Stimulated activated CD8-positive, alpha-beta memory T cell treated with anti-CD3 and anti-CD28 coated beads, Interleukin-4, amount 100 ng/mL, for 24 hours (primary cell): ENCODE measurements at regions not wholly inside any gene's neighbourhood (a gene's known extent, or its start where the extent isn't known, plus 50 kb on each side); places are given as distances from the start of the nearest gene placed in this dataset.
"Not testable (repeated sequence)": the region's sequence is repeated elsewhere in the genome, so short reads cannot be mapped to it uniquely, and the experiment has no call there.

Source experiments
- DNase-seq: peaks from one replicate; pipeline ENCODE4 v3.0.0-alpha.2; 2020; ENCODE audit warnings: low read depth

DNA sequence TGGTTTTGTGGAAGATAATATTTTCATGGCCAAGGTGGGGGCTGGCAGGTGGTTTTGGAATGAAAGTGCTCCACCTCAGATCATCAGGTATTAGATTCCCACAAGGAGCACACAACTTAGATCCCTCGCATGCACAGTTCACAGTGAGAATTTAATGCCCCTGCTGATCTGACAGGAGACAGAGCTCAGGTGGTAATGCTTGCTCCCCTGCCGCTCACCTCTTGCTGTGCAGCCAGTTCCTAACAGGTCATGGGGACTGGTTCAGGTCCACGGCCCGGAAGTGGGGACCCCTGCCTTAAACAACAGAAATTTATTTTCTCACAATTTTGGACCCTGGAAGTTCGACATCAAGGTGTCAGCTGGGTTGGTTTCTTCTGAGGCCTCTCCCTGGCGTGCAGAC is 668.7 kb upstream of the ZNF608 start:
- DNase-seq, result no peak

DNA sequence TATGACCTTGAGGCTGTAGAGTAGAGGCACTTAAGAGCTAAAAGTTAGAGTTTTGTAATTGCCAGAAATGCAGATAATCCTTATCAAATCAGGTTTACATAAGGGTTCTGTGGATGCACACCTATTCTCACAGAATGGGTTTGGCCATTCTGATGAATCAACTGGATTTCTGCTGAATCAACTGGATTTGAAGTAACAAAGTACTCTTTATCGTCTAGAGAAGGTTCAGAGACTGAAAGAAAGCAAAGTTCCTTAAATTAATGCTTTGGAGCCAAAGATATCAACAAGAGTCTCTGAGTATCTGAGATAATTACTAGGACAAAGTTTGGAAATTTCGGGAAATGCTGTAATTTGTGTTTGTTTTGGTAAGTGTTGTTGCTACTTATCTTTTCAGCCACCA is 669.6 kb upstream of the ZNF608 start:
- DNase-seq, result no peak

DNA sequence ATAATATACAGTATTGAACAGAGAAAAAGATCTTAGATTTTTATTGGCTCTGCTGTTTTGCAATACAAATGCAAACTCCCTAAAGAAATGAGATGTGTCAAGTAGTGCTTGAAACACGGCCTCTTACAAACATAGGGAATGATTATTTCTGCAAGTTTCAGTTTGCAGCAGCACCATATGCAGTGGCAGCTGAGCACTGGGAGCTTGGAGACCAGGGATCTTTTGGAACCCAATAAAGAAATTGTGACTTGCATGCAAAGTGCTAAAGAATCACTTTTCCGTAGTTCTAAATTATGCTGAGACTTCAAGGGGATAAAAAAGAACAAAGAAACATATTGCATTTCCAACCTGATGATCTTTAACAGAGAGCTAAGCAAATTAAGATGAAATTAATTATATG is 674.6 kb upstream of the ZNF608 start:
- DNase-seq, result no peak

DNA sequence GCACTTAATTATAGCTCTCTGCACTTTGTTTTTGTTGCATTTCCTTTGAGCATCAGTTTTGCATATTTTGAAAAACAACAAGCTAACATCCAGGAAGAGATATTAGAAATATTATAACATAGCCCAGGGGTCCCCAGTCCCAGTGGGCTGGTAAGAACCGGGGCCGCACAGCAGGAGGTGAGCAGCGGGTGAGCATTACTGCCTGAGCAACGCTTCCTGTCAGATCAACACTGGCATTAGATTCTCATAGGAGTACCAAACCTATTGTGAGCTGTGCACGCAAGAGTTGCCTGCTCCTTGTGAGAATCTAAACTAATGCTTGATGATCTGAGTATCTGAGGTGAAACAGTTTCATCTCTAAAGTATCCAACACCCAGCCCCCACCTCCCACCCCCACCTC is 675.9 kb upstream of the ZNF608 start:
- no peak for DNase-seq

DNA sequence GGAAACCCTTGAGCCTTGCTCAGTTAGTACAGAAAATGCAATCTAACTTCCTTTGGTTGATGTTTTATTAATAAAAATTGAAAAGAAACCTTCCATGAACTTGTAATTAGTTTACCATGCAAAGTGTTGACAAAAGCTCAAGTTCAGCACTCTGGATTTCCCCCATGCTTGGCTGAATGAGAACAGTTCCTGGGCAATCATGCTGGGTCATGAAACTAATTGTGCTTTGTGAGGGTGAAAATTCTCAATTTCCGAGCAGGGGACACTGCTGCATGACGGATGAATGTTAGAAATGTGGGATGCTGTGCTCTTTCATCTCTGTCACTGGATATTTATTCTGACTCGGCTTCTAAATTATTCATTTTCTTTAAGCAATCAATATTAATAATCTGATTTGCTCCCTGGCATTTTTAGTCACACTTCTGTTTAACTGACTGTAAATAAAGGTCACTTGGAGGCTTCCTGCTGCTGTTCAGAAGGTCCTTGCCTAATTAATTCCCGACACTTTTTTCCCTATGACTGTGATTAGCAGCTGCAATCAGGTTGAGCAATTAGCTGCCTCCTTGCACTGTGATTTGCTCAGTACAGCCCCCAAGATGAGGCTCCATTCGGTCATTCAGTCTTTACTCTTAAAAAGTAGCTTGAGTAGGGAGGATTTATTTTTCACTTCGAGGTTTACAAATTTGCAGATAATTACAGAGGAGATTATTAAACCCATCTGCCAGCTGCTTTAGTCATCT is 678.1 kb upstream of the ZNF608 start:
- DNase-seq, result no peak

DNA sequence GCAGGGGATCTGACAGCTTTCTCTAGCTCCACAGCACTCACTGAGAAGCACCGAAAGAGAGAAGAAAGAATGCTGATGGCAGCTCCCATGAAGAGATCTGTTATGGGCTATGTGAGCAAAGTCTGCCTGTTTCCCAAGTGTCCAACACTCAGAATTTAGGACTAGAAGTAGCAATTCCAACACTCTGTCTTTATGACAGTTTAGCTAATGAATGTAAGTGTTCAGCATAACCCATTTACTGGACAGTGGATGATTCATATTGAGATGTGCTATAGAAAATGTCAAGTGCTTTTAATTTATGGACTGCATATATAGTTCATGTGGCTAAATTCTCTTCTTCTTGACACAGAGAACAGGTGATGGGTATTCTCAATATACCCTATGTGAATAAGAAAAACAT is 683.1 kb upstream of the ZNF608 start:
- no peak for DNase-seq

DNA sequence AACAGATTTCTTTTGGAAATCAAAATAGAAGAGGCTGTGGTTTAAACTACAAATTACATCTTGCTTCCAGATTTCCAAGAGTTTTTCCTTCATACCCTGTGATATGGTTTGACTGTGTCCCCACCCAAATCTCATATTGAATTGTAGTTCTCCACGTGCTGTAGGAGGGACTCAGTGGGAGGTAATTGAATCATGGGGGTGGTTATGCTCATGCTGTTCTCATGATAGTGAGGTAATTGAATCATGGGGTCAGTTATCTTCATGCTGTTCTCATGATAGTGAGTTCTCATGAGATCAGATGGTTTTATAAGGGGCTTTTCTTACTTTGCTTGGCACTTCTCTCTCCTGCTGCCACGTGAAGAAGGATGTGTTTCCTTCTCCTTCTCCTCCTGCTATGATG is 687.0 kb upstream of the ZNF608 start:
- DNase-seq, result no peak

DNA sequence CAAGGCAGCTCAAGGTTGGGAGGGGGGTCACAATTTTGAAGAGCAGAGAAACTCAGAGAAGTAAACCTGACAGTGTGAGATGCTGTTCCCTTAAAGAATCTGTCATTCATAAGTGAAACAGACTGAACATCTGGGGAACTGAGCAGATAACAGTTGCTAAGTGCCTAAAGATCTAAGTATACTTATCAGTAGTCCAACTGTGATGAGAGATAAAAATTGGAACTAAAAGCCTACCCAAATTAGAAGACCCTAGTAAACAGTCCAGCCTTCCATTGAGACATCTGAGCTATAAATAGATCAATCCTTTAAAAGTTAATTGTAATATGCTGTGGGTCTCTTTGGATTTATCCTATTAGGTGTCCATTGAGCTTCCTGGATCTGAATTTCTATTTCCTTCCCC is 692.8 kb upstream of the ZNF608 start:
- no peak for DNase-seq

DNA sequence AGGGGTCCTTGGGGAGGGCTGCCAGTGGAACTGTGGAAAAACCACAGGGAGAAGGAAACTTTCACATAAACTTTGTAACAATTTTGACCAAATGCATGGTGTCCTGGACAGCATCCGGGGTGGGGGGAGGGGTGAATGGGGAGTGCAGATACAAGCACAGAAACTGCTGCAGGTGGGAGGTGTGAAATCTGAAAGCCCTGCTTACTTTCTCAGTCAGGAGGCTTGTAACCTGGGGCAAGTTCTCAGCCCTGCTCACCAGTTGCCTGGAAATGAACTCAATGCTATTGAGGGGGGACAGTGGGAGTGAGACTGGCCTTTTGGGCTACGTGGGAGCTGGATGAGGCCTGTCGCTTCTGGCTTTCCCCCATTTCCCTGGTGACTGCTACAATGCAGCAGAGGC is 694.5 kb upstream of the ZNF608 start:
- DNase-seq, result no peak

DNA sequence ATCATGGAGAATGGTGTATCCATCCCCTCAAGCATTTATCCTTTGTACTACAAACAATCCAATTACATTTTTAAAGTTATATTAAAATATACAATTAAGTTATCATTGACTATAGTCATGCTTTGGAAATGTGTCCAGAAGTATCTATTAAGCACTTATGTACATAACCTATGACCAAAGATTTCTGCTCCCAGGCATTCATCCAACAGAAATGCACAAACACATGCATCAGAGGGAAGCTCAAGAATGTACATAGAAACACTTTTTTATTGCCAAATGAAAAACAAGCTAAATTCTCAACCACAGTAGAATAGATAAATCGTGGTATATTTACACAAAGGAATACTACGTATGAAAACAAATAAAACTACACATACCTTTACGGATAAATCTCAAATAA is 700.5 kb upstream of the ZNF608 start:
- DNase-seq, result no peak

DNA sequence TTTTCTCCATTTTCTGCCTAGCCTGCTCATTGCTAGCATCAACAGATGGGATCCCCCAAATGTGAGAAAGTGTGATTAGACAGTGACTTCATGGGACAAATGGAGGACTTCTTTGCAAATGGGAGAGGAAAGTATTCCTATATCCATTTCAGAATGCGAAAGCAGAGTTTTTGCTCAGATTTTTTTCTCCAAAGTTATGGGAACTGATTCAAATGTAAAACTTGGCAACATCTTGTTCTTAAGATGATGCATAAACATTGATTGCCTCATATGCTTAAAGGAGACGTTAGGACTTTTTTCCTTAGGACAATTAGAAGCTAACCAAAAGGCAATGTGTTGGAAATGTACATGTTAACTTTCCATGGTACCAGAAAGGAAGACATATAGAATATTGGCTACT is 704.3 kb upstream of the ZNF608 start:
- no peak for DNase-seq

DNA sequence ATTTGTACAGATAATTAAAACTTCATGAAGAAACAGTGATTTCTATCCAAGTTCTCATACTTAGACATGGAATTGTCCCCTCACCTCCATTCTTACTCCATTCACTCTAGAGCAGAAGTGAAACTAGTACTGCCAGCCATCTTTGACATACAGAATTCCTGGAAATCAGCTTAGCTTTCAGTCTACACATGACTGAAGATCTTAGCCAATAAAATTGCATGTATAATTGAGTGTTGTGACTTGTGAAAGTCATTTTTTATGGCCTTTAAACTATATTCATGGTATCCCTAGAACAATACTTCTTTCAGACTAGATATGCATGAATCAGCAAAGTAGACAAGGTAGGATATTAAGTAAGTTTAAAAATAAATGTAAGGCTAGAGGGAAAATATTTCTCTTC is 705.2 kb upstream of the ZNF608 start:
- DNase-seq, result no peak

DNA sequence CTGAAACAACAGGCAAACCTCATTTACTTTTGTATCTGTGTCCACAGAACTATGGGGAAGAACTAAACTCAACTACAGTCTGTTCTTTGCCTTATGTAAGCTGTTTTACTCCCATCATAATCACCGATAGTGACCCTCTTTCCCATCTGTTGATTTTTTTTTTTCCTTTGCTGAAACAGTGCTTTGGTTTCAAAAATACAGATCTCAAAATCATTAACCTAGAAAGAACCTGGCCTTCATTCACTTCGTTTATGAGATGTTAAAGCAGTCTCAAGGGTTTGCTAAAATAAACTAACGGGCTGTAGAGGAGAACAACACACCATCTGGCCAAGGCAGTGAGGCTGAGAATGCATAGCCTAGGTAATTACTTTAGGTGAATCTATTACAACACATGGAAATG is 706.6 kb upstream of the ZNF608 start:
- DNase-seq, result no peak

DNA sequence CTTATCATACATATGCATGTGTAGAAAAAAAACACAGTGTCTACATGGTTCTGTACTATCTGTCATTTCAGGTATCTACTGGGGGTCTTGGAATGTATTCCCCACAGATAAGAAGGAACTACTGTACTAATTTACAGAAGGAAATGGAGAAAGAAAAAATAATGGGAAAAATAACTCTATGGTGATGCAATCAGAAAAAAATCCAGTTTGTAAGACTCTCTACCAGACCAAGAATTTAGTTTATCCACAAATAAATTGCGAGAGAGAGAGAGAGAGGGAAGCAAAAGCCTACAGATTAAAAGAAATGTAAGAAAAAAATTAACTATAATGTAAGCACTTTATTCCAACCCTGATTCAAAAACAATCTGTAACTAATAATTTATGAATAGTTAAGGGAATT is 708.6 kb upstream of the ZNF608 start:
- no peak for DNase-seq

DNA sequence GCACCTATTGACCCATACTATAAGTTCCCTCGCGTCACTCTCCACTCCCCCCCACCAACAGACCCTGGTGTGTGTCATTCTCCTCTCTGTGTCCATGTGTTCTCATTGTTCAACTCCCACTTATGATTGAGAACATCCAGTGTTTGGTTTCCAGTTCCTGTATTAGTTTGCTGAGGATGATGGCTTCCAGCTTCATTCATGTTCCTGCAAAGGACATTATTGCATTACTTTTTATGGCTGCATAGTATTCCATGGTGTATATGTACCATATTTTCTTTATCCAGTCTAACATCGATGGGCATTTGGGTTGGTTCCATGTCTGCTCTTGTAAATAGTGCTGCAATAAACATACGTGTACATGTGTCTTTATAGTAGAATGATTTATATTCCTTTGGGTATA is 709.6 kb upstream of the ZNF608 start:
- DNase-seq, result not testable (repeated sequence)

DNA sequence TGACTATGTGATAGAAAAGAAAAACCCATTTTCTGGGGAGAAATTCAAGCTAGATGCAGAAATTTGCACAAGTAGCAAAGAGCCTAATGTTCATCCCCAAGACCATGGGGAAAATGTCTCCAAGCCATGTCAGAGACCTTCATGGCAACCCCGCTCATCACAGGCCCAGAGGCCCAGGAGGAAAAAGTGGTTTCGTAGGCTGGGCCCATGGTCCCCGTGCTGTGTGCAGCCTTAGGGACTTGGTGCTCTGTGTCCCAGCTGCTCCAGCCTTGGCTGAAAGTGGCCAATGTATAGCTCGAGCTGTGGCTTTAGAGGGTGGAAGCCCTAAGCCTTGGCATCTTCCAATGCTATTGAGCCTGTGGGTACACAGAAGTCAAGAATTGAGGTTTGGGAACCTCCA is 711.2 kb upstream of the ZNF608 start:
- no peak for DNase-seq

DNA sequence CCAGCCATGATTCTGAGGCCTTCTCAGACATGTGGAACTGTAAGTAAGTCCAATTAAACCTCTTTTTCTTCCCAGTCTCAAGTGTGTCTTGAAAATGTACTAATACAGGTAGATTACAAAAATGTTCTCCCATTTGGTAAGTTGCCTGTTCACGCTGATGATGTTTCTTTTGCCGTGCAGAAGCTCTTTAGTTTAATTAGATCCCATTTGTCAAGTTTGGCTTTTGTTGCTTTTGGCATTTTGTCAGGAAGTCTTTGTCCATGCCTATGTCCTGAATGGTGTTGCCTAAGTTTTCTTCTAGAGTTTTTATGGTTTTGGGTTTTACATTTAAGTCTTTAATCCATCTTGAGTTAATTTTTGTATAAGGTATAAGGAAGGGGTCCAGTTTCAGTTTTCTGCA is 712.5 kb upstream of the ZNF608 start:
- not testable (repeated sequence) for DNase-seq

DNA sequence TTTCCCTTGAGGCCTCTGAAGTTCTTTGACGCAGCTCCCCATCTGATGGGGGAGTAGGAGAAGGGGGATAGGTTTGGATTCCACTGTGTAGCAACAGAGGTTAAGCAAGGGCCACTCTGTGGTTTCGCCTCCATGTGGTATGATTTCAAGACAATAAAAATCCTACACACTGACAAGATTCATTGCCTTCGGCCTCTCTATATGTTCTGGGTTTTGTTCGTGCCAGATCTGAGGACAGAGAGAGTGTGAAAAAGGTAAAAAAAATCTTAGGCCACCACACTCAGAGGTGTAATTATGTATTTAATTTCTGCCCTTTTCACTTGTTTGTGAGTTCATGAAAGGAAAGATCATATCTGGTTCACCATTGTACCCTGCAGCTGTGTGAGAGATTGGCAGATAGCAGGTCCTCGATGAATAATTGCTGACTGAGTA is 715.2 kb upstream of the ZNF608 start:
- no peak for DNase-seq

DNA sequence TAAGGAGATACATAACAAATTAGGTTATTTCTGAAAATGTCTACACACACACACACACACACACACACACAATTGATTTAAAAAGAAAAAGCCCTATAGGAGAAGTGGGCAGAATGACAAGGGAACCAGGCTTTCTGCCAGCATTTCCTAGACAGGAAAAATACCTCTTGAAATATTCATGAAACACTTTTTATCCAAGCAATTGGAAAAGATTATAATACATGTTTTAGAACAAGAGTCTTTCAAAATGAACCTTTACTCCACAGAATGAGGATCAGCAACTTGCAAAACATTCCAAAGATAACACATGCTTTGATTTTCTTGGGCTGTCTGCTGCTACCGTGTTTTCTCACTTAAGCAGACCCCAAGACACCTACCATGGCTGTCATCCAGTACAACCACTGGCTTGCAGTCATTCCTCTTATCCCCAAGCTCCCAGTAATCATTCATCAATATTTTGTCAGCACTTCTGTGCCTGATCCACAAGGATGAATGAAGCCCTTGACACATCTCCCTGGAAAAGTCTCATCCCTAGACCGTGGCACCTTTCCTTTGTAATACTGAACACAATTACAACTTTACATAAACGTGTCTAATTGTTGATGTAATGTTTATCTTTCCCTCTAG is 717.1 kb upstream of the ZNF608 start:
- DNase-seq, result no peak

DNA sequence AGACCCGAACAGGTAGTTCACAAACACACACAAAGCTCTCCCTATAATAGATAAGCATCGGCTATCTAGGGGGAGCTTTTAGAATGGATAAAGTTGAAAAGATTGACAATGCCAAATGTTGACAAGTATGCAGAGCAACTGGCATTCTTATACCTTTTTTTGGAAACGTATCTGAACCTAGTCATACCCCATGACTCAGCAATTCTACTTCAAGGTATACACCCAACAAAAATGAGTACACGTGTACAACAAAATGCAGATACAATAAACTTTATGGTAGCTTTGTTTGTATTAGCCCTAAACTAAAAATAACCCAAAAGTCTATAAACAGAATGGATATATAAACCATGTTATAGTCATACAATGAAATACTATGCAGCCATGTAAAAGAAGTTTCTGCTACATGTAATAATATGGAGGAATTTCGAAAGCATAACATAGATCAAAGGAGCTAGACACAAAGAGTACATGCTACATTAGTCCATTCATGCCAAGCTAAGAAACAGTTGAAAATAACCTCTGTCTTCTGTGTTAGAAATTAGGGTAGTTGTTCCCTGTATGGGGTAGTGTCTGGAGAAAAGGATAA is 718.5 kb upstream of the ZNF608 start:
- DNase-seq, result no peak

DNA sequence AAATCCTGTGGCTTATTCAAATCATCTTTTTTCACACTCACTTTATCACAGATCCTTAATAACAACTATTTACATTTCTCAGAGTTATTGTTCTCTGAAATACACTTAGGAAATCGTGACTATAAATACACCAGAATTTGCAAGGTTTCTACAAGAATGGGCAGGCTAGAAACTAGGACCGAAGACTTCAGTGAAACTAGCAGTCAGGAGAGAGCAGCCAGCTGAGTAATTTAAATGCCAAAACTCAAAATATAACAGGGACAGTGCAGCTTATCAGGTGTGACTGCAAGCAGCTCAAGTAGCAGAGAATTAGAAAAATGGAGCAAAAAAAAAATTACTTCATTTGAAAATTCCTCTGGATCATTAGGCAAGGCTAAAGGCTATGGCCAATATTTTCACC is 719.3 kb upstream of the ZNF608 start:
- no peak for DNase-seq

DNA sequence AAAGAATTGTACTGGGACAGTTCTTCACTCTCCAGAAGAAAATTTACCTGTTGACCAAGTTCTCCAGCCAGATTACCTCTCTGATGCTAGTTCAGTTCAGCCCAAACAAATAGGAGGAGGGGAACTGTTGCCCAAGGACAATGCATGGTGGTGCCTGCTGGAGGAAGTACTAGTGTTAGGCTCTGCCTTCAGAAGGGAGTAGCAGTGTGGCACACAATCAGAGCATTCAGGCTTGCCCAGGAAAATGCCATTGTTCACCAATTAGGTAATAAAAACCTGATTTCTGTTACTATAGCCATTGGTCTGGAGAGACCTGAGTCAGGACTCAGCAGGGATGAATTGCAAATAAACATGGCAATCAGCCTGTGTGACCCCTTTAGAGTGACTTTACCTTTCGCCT is 720.8 kb upstream of the ZNF608 start:
- no peak for DNase-seq

DNA sequence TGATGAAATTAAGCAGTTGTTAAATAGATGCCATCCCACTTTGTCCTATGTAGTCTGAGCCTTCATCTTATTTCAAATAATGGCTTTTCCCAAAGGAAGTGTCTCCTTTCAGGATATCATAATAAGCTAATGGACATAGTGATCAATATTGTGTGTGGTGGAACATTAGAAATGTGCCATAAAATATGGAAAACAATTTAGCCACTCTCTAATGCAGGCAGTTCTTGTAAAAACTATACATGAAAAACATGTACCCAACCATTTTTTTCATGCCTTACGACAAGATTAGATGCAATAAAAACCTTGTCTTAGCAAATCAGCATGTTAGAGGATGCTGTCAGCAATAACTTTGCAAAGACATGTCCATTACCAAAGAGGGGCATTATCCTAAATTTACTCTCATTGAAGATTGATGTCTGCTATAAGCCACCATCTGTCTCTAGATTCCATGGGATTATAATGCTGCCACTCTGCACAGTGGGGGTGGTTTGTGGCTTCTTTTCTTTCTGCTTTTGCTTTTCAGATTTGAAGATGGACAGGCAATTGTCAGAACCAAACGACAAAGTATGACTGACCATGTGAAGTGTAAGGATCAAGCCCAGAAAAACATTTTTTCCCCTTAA is 724.0 kb upstream of the ZNF608 start:
- DNase-seq, result no peak
